Vagina (tissue), 2 donors: ENCODE measurements at regions not wholly inside any gene's neighbourhood (a gene's known extent, or its start where the extent isn't known, plus 50 kb on each side); places are given as distances from the start of the nearest gene placed in this dataset.

Source experiments
- DNase-seq, 2 donors: peaks; one replicate each; pipeline ENCODE4 v3.0.0-alpha.2; 2017; ENCODE audit errors: extremely low spot score in 2 of 2
- H3K27ac ChIP-seq: fragments of 200-600 bp; sonication (generic); one replicate; pipeline ENCODE4 v1.5.1; 2019
- H3K27me3 ChIP-seq: fragments of 200-600 bp; sonication (generic); one replicate; pipeline ENCODE4 v1.5.1; 2019
- H3K36me3 ChIP-seq, 2 donors: fragments of 200-600 bp; sonication (generic); one replicate each; pipeline ENCODE4 v1.5.1; 2017 to 2019
- H3K4me1 ChIP-seq: fragments of 200-600 bp; sonication (generic); one replicate; pipeline ENCODE4 v1.5.1; 2019
- H3K4me3 ChIP-seq, 2 donors: fragments of 200-600 bp; sonication (generic); 1 replicate in 1 of 2; 2 replicates in 1 of 2; pipeline ENCODE4 v1.5.1; 2016 to 2019
- H3K9me3 ChIP-seq: fragments of 200-600 bp; sonication (generic); one replicate; pipeline ENCODE4 v1.5.1; 2019
- CTCF ChIP-seq, 3 experiments: fragments of 450-650 bp in 2 of 3; fragments of 200-600 bp in 1 of 3; sonication (generic) in 1 of 3; IDR thresholded peaks; one replicate each; pipeline ENCODE4 v1.5.1; 2017 to 2019; ENCODE audit warnings: antibody characterized with exemption in 3 of 3, mild to moderate bottlenecking in 2 of 3, moderate library complexity in 2 of 3
- POLR2A ChIP-seq, 2 donors: fragments of 450-650 bp; IDR thresholded peaks; one replicate each; pipeline ENCODE4 v1.6.1; 2017; ENCODE audit warnings: antibody characterized with exemption in 2 of 2, mild to moderate bottlenecking in 2 of 2, moderate library complexity in 2 of 2
- POLR2AphosphoS5 ChIP-seq, 2 donors: sonication (generic); formaldehyde crosslinking; IDR thresholded peaks; one replicate each; pipeline ENCODE4 v1.9.0; 2017; ENCODE audit warnings: antibody characterized with exemption in 2 of 2, mild to moderate bottlenecking in 2 of 2, low read depth in 1 of 2; ENCODE audit not compliant: insufficient read depth in 1 of 2
- intact Hi-C: fragments of 100-400 bp; cut with DNase I; formaldehyde crosslinking; loops from one replicate; pipeline ENCODE4 v1.15.1; 2023

GRCh38 chr7:22654831-22655230 lies 72.2 kb upstream of the IL6 start:
- no peak overlapping the region for H3K4me3 ChIP-seq
- H3K9me3 ChIP-seq, result no peaks in the 10 kb centered on the region
- intact Hi-C loops, result no loop called here
- TF ChIP-seq CTCF (IDR thresholded peaks at IDR 0.05), result no peak
- no peak for TF ChIP-seq POLR2AphosphoS5 (IDR thresholded peaks at IDR 0.05; ENCODE audit: insufficient read depth in 1 of 2, low read depth in 1 of 2)
- TF ChIP-seq POLR2A (IDR thresholded peaks at IDR 0.05), result no peak
- H3K36me3 ChIP-seq, result no peaks in the 10 kb centered on the region
- no peak overlapping the region for H3K27ac ChIP-seq
- no peaks in the 10 kb centered on the region for H3K4me1 ChIP-seq
- DNase-seq, result no peak
- no peaks in the 10 kb centered on the region for H3K27me3 ChIP-seq

- TF ChIP-seq POLR2AphosphoS5 (IDR thresholded peaks at IDR 0.05; ENCODE audit: insufficient read depth in 1 of 2, low read depth in 1 of 2), result no peak
- Histone ChIP-seq H3K4me3 (no peak overlapping the region), H3K27ac (no peak overlapping the region), H3K9me3 (no peaks in the 10 kb centered on the region), H3K27me3 (no peaks in the 10 kb centered on the region), H3K36me3 (no peaks in the 10 kb centered on the region), H3K4me1 (no peaks in the 10 kb centered on the region)
- DNase-seq, result peak in 1 of 2 donors; percentile 37
- intact Hi-C loops, result no loop called here
Measured at GRCh38 chr7:22653951-22654350, 73.0 kb upstream of the IL6 start.

- no peak for TF ChIP-seq CTCF (IDR thresholded peaks at IDR 0.05)
- no peak for TF ChIP-seq POLR2AphosphoS5 (IDR thresholded peaks at IDR 0.05; ENCODE audit: insufficient read depth in 1 of 2, low read depth in 1 of 2)
- no peak for TF ChIP-seq POLR2A (IDR thresholded peaks at IDR 0.05)
- Histone ChIP-seq H3K9me3 (peaks cover 2% of the 10 kb centered on the region), H3K4me1 (no peaks in the 10 kb centered on the region), H3K4me3 (no peak overlapping the region), H3K27ac (no peak overlapping the region), H3K36me3 (no peaks in the 10 kb centered on the region), H3K27me3 (no peaks in the 10 kb centered on the region)
- intact Hi-C loops, result no loop called here
- no peak for DNase-seq
Measured at GRCh38 chr7:22651534-22652243, 75.3 kb upstream of the IL6 start.

- Histone ChIP-seq H3K36me3 (no peaks in the 10 kb centered on the region), H3K4me3 (no peak overlapping the region), H3K27me3 (no peaks in the 10 kb centered on the region), H3K4me1 (no peaks in the 10 kb centered on the region), H3K27ac (no peak overlapping the region), H3K9me3 (peaks cover 8% of the 10 kb centered on the region)
- intact Hi-C loops, result no loop called here
- no peak for DNase-seq
- no peak for TF ChIP-seq POLR2AphosphoS5 (IDR thresholded peaks at IDR 0.05; ENCODE audit: insufficient read depth in 1 of 2, low read depth in 1 of 2)
- no peak for TF ChIP-seq POLR2A (IDR thresholded peaks at IDR 0.05)
- TF ChIP-seq CTCF (IDR thresholded peaks at IDR 0.05), result no peak
Measured at GRCh38 chr7:22651036-22651435, 76.0 kb upstream of the IL6 start.

- Histone ChIP-seq H3K36me3 (no peaks in the 10 kb centered on the region), H3K4me1 (no peaks in the 10 kb centered on the region), H3K27me3 (no peaks in the 10 kb centered on the region), H3K27ac (no peak overlapping the region), H3K4me3 (no peak overlapping the region), H3K9me3 (peaks cover 16% of the 10 kb centered on the region)
- intact Hi-C loops, result no loop called here
- no peak for DNase-seq
- TF ChIP-seq POLR2A (IDR thresholded peaks at IDR 0.05) (no peak), CTCF (IDR thresholded peaks at IDR 0.05) (no peak), POLR2AphosphoS5 (IDR thresholded peaks at IDR 0.05; ENCODE audit: insufficient read depth in 1 of 2, low read depth in 1 of 2) (no peak)
Measured at GRCh38 chr7:22649686-22650085, 77.3 kb upstream of the IL6 start.
